Testis (tissue), 2 donors: ENCODE measurements at regions not wholly inside any gene's neighbourhood (a gene's known extent, or its start where the extent isn't known, plus 50 kb on each side); places are given as distances from the start of the nearest gene placed in this dataset.

ENCODE experiments used
- POLR2A ChIP-seq: fragments of 450-650 bp; IDR thresholded peaks from one replicate; pipeline ENCODE4 v1.6.1; 2017; ENCODE audit warnings: antibody characterized with exemption, mild to moderate bottlenecking, moderate library complexity
- TF ChIP-seq, protein P1 (sequence below), 3 experiments: fragments of 450-650 bp in 2 of 3; fragments of 200-600 bp in 1 of 3; sonication (generic) in 1 of 3; IDR thresholded peaks; one replicate each; pipeline ENCODE4 v1.5.1; 2016 to 2019; ENCODE audit warnings: antibody characterized with exemption in 3 of 3, mild to moderate bottlenecking in 2 of 3, moderate library complexity in 1 of 3

DNA sequence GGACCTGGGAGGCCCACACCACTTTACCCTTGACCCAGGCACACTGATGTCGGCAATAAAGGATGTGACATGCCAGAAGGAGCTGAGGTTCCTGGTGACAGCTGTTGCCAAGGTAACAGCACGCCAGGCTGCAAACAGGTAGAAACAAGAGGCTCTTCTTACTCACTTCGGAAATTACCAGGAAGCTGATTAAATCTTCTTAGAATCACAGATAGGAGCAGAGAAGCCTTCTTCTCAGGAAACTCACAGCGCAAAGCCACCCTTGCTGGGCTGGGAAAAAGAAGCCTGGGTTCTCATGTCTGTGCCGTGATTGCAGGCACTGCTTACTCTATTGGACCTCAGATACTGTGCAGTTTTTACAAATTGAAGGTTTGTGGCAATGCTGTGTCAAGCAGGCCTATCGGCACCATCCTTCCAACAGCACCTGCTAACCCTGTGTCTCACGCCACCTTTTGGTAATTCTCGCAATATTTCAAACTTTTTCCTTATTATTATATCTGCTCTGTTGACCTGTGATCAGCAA lies 61.0 kb upstream of the TAF1B start:
- no peak for TF ChIP-seq POLR2A
- TF ChIP-seq, protein P1, sequence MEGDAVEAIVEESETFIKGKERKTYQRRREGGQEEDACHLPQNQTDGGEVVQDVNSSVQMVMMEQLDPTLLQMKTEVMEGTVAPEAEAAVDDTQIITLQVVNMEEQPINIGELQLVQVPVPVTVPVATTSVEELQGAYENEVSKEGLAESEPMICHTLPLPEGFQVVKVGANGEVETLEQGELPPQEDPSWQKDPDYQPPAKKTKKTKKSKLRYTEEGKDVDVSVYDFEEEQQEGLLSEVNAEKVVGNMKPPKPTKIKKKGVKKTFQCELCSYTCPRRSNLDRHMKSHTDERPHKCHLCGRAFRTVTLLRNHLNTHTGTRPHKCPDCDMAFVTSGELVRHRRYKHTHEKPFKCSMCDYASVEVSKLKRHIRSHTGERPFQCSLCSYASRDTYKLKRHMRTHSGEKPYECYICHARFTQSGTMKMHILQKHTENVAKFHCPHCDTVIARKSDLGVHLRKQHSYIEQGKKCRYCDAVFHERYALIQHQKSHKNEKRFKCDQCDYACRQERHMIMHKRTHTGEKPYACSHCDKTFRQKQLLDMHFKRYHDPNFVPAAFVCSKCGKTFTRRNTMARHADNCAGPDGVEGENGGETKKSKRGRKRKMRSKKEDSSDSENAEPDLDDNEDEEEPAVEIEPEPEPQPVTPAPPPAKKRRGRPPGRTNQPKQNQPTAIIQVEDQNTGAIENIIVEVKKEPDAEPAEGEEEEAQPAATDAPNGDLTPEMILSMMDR (IDR thresholded peaks at IDR 0.05) = no peak
